Hepatocyte (in vitro differentiated cells): ENCODE measurements at regions not wholly inside any gene's neighbourhood (a gene's known extent, or its start where the extent isn't known, plus 50 kb on each side); places are given as distances from the start of the nearest gene placed in this dataset.

ENCODE experiments used
- DNase-seq: peaks from one replicate; pipeline ENCODE4 v3.0.0-alpha.2; 2016; ENCODE audit warnings: low spot score
- H2AFZ ChIP-seq: fragments of 200-600 bp; sonication (generic); 2 replicates; pipeline ENCODE4 v1.6.0; 2016; ENCODE audit warnings: antibody characterized with exemption, mild to moderate bottlenecking
- H3K27ac ChIP-seq: fragments of 200-600 bp; sonication (generic); 2 replicates; pipeline ENCODE4 v1.5.1; 2016; ENCODE audit warnings: mild to moderate bottlenecking
- H3K27me3 ChIP-seq: fragments of 200-600 bp; sonication (generic); 2 replicates; pipeline ENCODE4 v1.6.1; 2016
- H3K36me3 ChIP-seq: fragments of 200-600 bp; sonication (generic); replicated peaks from 2 replicates; pipeline ENCODE4 v1.5.1; 2016; ENCODE audit warnings: low read depth; ENCODE audit not compliant: insufficient read depth
- H3K4me1 ChIP-seq: fragments of 200-600 bp; sonication (generic); 2 replicates; pipeline ENCODE4 v1.5.1; 2016; ENCODE audit warnings: mild to moderate bottlenecking, moderate library complexity; ENCODE audit not compliant: insufficient read depth
- H3K4me2 ChIP-seq: fragments of 200-600 bp; sonication (generic); 2 replicates; pipeline ENCODE4 v1.6.0; 2016
- H3K4me3 ChIP-seq: fragments of 200-600 bp; sonication (generic); 2 replicates; pipeline ENCODE4 v1.5.1; 2016; ENCODE audit warnings: mild to moderate bottlenecking
- H3K79me2 ChIP-seq: fragments of 200-600 bp; sonication (generic); 2 replicates; pipeline ENCODE4 v1.6.0; 2017; ENCODE audit warnings: mild to moderate bottlenecking
- H3K9me2 ChIP-seq: fragments of 200-600 bp; sonication (generic); replicated peaks from 2 replicates; pipeline ENCODE4 v1.6.0; 2017; ENCODE audit warnings: mild to moderate bottlenecking; ENCODE audit not compliant: insufficient read depth
- H3K9me3 ChIP-seq: fragments of 200-600 bp; sonication (generic); 2 replicates; pipeline ENCODE4 v1.5.1; 2016; ENCODE audit warnings: low read depth, mild to moderate bottlenecking
- H4K20me1 ChIP-seq: fragments of 200-600 bp; sonication (generic); 2 replicates; pipeline ENCODE4 v1.6.0; 2016; ENCODE audit warnings: mild to moderate bottlenecking; ENCODE audit not compliant: insufficient read depth, poor library complexity, severe bottlenecking
- CTCF ChIP-seq: fragments of 200-600 bp; sonication (generic); IDR thresholded peaks from 2 replicates; pipeline ENCODE4 v1.5.1; 2016; ENCODE audit warnings: antibody characterized with exemption, mild to moderate bottlenecking; ENCODE audit not compliant: poor library complexity
- EZH2 ChIP-seq: fragments of 200-600 bp; sonication (generic); IDR thresholded peaks from 2 replicates; pipeline ENCODE4 v1.6.1; 2016; ENCODE audit warnings: antibody characterized with exemption, mild to moderate bottlenecking, borderline replicate concordance
- EZH2phosphoT487 ChIP-seq: fragments of 200-600 bp; sonication (generic); IDR thresholded peaks from one replicate; pipeline ENCODE4 v1.6.1; 2018; ENCODE audit warnings: antibody characterized with exemption, mild to moderate bottlenecking, low read depth, moderate library complexity; ENCODE audit not compliant: unreplicated experiment, severe bottlenecking
- WGBS: methylation state at CpG from one replicate; pipeline ENCODE4 v1.1.6; 2016; ENCODE audit warnings: low lambda C conversion rate; ENCODE audit errors: missing lambda C conversion rate; 5-methylcytosine and 5-hydroxymethylcytosine counted together

DNA sequence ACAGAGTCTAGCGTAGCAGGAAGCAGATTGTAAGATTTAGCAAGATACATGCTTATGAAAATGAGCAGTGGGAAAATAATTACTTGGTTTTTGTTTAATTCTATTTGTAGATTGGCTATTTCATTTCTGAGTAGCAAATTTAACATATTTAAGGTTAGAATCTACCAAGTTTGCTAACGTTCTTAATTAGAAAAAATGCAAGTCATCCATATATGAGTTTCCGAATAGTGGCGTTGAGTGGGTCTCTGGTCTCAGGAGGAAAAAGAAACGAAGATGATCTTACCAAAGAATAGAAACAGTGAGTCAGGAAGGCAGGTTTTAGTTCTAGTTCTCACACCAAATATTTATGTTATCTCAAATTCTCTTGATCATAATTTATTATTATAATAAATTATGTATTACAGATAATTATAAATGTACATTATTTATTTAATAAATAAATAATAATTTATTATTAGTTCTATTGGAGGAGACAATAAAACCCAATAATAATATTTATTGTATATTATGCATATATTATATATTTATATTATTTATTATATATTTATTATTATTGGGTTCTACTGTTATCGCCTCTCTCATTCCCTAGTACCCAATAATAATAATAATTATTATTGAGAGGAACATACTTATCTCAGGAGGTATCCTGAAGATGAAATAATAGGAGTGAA, 194.3 kb upstream of the PITRM1 start:
- TF ChIP-seq EZH2phosphoT487 (no peak), EZH2 (no peak), CTCF (no peak)
- H3K9me2 ChIP-seq, result no peaks in the 10 kb centered on the region

DNA sequence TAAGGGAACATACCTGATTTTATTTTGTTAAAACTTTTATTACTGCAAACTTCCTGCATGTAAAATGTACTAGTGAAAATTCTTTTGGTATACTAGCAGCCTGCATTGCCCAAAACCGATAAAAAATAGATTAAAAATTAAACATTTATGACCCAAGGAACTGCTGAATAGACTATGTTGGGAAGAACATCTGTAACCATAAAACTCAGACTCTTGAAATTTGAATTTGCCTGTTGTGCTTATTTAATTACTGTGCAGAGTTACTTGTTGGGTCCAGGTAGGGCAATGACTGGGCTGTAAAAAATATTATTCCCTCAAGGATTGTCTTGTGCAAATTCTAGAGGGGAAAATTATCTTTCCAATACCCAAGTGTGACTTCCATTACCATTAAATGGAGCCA, 193.5 kb upstream of the PITRM1 start:
- H3K79me2 ChIP-seq, result no peaks in the 10 kb centered on the region

More for the DNA sequence above, 194.3 kb upstream of the PITRM1 start:
- peak overlapping the region; percentile 28 for H3K27ac ChIP-seq
- H2AFZ ChIP-seq, result no peak overlapping the region
- no peak overlapping the region for H3K4me3 ChIP-seq
- 94% methylated on average over 6 of the region's 6 CpGs for WGBS
- H4K20me1 ChIP-seq, result no peaks in the 10 kb centered on the region
- peaks cover 5% of the 10 kb centered on the region for H3K9me3 ChIP-seq
- no peaks in the 10 kb centered on the region for H3K27me3 ChIP-seq
- no peaks in the 10 kb centered on the region for H3K36me3 ChIP-seq
- H3K4me1 ChIP-seq, result peaks cover 14% of the 10 kb centered on the region
- no peak overlapping the region for H3K4me2 ChIP-seq
- no peaks in the 10 kb centered on the region for H3K79me2 ChIP-seq
- DNase-seq, result no peak

DNA sequence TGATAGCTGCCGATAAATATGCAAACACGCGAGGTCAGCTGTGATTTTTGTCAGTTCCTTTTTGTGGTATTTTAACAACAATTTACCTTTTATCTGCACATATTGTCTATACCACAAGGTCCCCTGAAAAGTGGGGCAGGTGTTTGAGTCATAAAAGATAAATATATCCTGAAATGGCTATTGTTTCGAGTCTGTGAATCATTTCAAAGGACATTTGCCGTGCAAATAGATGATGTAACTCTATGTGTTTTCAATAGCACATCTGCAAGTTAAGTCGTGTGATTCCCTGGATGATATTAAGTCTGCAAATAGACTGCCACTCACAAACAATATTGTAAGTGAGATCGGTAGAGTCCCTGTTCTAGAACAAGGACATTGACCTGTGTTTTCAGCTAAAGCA, 193.0 kb upstream of the PITRM1 start:
- H2AFZ ChIP-seq, result peak overlapping the region; percentile 38
- no peaks in the 10 kb centered on the region for H3K79me2 ChIP-seq
- no peaks in the 10 kb centered on the region for H4K20me1 ChIP-seq
- DNase-seq, result peak; percentile 28
- 48% methylated on average over 7 of the region's 7 CpGs for WGBS
- H3K27me3 ChIP-seq, result no peaks in the 10 kb centered on the region
- TF ChIP-seq CTCF, result no peak
- TF ChIP-seq EZH2, result no peak
- no peak for TF ChIP-seq EZH2phosphoT487
- H3K4me3 ChIP-seq, result no peak overlapping the region
- H3K36me3 ChIP-seq, result no peaks in the 10 kb centered on the region
- H3K9me3 ChIP-seq, result peaks cover 5% of the 10 kb centered on the region
- H3K4me2 ChIP-seq, result peak overlapping the region; percentile 14
- H3K27ac ChIP-seq, result peak overlapping the region; percentile 78
- H3K4me1 ChIP-seq, result peaks cover 14% of the 10 kb centered on the region
- H3K9me2 ChIP-seq, result no peaks in the 10 kb centered on the region

More for the DNA sequence above, 193.5 kb upstream of the PITRM1 start:
- H3K4me3 ChIP-seq, result no peak overlapping the region
- no peaks in the 10 kb centered on the region for H3K9me2 ChIP-seq
- H4K20me1 ChIP-seq, result no peaks in the 10 kb centered on the region
- TF ChIP-seq CTCF, result no peak
- TF ChIP-seq EZH2, result no peak
- no peak for TF ChIP-seq EZH2phosphoT487
- peaks cover 14% of the 10 kb centered on the region for H3K4me1 ChIP-seq
- H3K4me2 ChIP-seq, result peak overlapping the region; percentile 14
- DNase-seq, result no peak
- WGBS, result 79% methylated on average over 1 of the region's 1 CpG
- no peaks in the 10 kb centered on the region for H3K27me3 ChIP-seq
- H2AFZ ChIP-seq, result no peak overlapping the region
- peaks cover 5% of the 10 kb centered on the region for H3K9me3 ChIP-seq
- peak overlapping the region; percentile 28 for H3K27ac ChIP-seq
- H3K36me3 ChIP-seq, result no peaks in the 10 kb centered on the region
